ENCODE measurements at regions not wholly inside any gene's neighbourhood (a gene's known extent, or its start where the extent isn't known, plus 50 kb on each side); places are given as distances from the start of the nearest gene placed in this dataset.
"Not testable (repeated sequence)": the region's sequence is repeated elsewhere in the genome, so short reads cannot be mapped to it uniquely, and the experiment has no call there.

DNA sequence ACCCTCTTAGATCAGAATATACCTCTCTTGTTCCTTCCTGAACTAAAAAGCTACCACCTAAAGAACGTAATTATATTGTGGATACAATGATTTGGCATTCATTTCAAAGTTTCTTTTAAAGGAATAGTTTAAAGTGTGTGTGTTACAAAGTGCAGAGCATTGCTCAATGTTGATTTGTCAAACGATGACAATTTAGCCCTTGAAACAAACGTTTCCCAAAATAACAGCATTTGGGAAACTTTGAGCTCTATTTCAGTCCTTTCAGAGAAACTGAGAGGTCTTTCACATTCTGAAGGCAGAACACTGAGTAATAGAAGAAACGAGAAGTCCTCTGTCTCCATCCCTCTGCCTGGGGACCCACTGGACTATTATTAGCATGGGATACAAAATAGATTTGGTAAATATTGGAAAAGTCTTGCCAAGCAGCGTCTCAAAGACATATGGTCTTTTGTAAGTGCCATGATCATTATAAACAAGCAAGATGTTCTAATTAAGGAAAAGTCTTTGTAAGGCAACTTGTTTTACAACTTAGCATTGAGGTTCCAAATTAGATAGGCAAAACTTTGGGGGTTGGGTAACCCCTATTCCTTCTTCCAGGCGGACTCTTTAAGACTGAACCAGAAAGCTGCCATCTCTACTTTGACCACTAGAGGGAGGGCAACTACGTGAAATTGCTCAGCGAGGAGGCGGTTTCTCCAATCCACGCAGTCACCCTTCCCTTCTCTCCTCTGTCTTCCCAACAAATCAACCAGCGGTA is 208.8 kb downstream of the RNF144B start:
- DNase-seq, result peak; percentile 18

- no peak for DNase-seq
Measured at GRCh38 chr6:18596531-18596835, 209.3 kb downstream of the RNF144B start.

DNA sequence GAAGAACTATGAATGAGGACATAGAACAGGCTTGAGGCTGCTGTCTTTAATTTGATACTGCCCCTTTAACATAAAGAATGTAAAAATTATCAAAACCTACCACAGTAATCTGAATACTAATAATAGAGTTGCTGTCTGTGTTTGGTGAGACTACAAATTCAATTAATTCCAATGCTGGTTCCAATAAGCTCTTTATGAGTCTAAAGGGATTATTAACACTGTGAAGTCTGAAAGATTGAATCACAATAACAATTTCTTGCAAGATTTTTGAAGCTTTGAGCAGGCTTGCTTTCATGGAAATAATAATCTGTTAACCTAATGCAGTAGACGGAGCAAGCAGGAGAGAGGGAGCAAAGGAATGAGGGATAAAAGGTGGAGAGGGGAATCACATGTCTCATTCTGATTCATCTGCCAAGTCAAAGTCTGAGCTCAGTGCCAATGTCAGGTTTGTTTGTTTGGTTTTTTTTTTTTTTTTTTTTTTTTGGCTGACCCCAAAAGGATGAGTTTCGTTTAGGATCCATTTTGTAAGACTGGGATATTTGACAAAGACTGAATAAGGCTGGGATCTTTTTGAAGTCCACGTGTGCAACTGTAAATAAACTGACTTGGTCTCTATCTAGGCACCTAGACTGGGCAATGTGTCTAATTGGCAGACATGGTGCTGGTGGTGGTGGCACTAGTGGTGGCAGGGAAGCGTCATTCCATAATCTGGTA is 211.6 kb downstream of the RNF144B start:
- DNase-seq, result no peak

DNA sequence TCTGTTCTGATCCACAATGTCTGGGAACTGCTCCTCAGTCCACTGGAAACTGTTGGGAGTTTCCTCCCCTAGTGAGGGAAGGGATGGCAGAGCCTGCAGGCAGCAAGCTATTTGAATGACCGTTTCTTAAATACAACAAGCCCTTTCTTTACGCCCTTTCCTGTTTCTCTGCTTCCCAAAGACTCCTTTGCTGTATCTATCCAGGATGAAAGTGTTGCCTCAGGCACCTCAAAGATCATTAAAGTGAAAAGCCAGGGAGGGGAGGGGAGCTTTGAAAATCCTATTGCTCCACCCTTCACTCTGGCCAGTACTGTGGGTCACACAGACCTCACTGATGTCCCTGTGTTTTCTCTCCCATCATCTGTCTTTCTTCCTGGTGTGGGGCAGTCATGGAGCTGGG is 213.1 kb downstream of the RNF144B start:
- DNase-seq, result no peak

GRCh38 chr6:18601516-18602020 is 214.4 kb downstream of the RNF144B start:
- DNase-seq, result no peak

- DNase-seq, result no peak
Measured at GRCh38 chr6:18602931-18603330, 215.8 kb downstream of the RNF144B start.

GRCh38 chr6:18603361-18603760 is 216.2 kb downstream of the RNF144B start:
- DNase-seq, result no peak

DNA sequence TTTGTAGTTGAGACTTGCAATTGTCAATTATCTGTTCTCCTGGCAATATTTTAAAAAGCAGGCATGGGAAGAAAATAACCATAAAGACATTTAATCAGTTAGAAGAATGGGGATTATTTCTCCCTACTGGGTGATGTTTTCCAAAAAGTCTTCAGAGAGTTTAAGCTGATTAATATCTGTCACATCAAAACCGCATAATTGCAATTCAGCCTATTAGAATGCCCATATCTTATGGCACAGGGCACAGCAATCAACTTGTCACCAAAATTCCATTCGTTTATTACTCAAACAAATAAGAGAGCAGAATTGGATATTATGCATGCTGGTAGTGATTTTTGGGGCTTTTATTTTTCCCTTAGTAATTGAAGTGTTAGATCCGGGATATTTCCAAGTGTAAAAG is 218.7 kb downstream of the RNF144B start:
- DNase-seq, result no peak

- DNase-seq, result no peak
Measured at GRCh38 chr6:18609715-18610114, 222.6 kb downstream of the RNF144B start.

DNA sequence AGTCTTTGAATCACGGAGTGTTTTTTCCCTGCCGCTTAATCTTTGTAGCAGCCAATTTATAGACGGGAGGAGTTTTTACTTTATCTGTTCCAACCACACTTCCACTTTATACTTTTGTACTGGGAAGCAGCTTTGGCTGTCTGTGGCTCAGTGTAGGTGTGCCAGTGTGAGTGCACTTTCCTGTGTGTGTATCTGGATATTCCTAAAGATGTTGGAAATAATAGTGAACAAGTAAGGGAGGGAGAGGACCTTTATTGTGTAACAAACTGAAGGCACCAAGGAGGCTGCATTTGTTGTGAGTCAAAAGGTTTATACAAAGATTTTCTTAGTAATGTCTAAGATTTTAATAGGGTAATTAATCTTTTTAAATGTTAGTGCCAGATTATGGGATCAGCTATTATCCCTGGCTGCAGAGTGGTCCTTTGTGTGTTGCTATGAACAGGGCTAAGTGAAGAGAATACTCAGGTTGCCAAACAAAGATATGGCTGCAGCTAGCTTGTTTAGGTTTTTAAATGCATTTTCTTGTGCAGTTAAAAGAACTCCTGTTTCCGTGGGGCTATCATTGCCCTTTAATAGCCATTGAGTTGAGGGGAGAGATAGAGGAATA is 226.3 kb downstream of the RNF144B start:
- no peak for DNase-seq

DNA sequence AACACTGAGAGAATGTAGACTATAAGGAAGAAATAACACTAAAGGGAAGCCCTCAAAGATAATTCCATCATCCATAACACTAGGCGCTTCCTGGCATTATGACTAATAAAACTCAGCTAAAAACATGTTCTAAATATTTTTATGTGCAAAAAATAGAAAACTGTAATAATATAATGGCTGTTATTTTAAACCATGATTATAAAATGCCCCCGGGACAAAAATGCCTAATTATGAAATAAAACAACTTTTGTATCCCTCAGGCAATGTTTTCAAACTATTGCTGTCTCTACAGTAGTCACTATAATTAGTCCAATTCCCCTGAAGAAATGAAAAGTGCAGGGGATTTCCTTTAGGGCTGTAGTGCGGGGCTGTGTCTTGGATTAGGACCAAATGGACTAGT is 242.4 kb downstream of the RNF144B start:
- no peak for DNase-seq

GRCh38 chr6:18632670-18633410 is 245.7 kb downstream of the RNF144B start:
- DNase-seq, result no peak

DNA sequence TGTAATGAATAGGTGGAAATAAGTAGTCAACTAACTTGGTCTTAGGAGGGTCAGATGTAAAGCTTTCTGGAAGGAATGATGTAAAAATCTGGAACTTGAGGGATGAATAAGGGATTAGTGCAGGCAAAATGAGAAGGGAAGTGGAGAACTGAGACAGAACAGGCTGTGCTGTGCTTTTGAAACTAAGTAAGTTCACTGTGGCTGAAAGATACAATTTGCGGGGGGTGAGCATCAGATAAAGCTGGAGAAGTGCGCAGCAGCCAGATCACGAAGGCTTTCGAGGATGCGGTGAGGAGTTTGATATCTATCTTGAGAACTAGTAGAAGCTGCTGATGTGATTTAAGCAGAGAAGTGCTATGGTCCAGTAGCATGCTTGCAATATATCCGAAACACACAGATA is 247.8 kb downstream of the RNF144B start:
- no peak for DNase-seq

DNA sequence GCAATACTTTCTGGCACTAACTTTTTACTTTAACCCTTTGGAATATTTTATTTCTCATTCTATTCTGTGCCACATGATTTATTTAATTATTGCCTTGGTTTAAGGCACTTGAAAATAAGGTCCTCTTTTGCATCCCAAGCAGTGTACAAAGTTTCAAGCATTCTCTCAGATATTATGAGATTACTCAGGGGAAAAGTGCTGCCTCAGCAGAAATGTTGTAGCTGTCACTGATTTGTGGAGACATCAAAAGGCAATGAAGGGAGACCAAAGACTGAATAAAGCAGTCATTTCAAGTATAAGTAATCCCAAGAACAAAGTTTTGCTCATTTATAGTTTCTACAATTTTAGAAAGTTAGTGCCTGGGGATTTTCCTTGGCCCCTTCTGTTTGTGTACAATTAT is 253.0 kb downstream of the RNF144B start:
- no peak for DNase-seq

DNA sequence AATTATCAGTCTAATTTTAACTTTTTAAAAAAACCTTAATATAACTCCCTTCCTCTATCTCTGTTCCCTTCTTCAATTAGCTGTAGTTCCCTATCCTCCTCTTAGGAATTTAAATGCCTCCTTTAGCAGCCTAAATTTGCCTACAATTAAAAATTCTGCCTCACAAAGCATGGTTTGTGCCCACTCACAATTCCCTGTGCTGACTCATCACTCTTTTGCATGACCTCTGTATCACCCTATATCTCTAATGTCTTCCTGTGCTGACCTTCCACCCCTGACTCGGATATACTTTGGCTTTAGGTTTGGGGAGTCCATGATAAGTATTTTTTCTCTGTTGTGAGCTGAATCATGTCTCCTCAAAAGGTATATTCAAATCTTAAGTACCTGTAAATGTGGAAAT is 253.6 kb downstream of the RNF144B start:
- no peak for DNase-seq

GRCh38 chr6:18654821-18655220 is 267.7 kb downstream of the RNF144B start:
- DNase-seq, result no peak

DNA sequence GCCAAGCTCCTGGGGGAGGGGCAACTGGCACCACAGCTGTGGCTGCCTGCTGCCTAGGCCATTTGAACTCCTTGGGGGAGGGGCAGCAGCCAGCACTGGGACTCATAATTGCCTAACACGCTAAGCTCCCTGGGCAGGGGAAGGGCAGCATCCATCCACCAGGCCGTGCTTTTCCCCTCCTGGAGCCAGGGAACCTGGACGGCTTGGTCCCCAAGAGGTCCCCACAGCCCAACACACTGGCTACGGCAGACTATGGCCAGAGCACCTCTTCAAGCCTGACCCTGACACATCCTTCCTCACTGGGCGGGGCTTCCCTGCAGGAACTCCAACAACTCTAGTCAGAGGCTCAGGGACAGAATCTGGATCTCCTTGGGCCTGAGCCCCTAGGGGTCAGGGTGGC is 269.4 kb downstream of the RNF144B start:
- DNase-seq, result no peak

DNA sequence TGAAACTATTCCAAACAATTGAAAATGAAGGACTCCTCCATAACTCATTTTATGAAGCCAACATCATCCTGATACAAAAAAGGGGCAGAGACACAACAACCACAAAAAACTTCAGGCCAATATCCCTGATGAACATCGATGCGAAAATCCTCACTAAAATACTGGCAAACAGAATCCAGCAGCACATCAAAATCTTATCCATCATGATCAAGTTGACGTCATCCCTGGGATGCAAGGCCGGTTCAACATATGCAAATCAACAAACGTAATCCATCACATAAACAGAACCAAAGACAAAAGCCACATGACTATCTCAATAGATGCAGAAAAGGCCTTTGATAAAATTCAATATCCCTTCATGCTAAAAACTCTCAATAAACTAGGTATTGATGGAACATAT is 272.8 kb downstream of the RNF144B start:
- DNase-seq, result not testable (repeated sequence)

- DNase-seq, result no peak
Measured at GRCh38 chr6:18663011-18663410, 275.9 kb downstream of the RNF144B start.

- DNase-seq, result no peak
Measured at GRCh38 chr6:18664401-18664800, 277.3 kb downstream of the RNF144B start.

DNA sequence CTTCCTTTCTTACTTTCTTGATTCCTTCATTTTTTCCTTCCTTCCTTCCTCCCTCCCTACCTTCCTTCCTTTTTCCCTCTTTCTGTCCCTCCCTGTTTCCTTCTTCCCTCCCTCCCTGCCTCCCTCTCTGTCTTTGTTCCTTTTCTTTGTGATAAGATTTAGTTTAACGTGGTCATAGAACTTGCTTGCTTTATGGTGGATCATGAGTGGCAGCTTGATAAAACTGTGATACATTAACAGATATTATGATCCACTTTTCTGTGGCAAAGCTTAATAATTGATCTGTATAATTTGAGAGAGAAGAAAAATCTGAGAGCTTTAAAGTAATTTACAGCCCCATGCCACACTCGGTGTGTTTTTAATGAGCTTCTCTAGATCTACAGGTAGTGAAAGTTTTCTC is 280.5 kb downstream of the RNF144B start:
- DNase-seq, result no peak

GRCh38 chr6:18668994-18669393 is 281.8 kb downstream of the RNF144B start:
- DNase-seq, result no peak

DNA sequence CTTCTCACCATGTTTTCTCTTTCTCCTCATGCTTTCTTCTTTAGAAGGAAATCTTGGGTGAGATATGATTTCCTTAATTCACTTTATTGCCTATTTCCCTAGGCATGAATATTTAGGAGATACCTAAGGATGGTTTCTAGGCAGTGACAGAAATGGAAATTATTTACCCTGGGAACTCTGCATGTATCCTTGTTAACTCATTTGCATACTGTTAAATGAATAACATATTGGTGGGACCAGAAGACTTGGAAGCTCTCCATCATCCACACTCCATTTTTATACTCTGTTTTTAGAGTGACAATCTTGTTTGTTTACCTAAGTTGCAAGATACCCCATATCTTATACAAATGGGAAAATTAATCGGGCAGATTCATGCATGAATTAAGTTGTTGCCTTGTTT is 285.7 kb downstream of the RNF144B start:
- no peak for DNase-seq

DNA sequence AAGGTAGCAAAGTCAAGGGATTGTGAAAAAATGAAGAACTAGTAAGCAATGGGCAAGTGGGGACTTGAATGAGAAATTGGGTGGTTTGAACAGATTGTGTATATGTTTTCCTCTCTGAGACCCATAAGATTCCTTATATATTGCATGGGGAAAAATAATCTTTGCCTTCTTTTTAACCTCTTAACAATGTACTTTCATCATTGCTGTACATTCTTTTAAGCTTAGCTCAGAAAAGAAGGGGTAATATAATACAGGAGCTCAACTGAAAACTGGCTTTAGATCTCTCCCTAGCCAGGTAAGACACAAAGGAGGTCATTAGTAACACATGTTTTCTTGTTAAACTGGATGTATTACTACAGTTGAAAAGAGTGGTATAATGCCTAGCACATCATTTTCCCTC is 287.2 kb downstream of the RNF144B start:
- no peak for DNase-seq
